IMR-90 (cell line): ENCODE measurements at regions not wholly inside any gene's neighbourhood (a gene's known extent, or its start where the extent isn't known, plus 50 kb on each side); places are given as distances from the start of the nearest gene placed in this dataset.

Experiments
- ATAC-seq: fragments of 200-7000 bp; cut with Tn5 transposase; 2 replicates; pipeline ENCODE4 v1.9.1; 2020; ENCODE audit warnings: low read depth, mild to moderate bottlenecking, moderate library complexity
- BruUV-seq: library from RNA; stranded (reverse); fragments of 400-500 nt; replicated peaks from 2 replicates; lab custom pipeline; 2021; lab: Mats Ljungman, UMichigan
- CTCF ChIA-PET: fragments of 300-600 bp; formaldehyde crosslinking; extraction: SDS; loops from one replicate; lab custom pipeline; 2021; ENCODE audit warnings: antibody characterized with exemption; lab: Yijun Ruan, JAX
- POLR2A ChIA-PET: fragments of 300-600 bp; sonication (Branson Sonifier 250); formaldehyde crosslinking; loops from one replicate; lab custom pipeline; 2022; ENCODE audit warnings: antibody characterized with exemption; ENCODE audit not compliant: unreplicated experiment; lab: Charles Lee
- DNase-seq: peaks from one replicate; pipeline ENCODE4 v3.0.0; 2013
- H2AFZ ChIP-seq: replicated peaks from 2 replicates; pipeline ENCODE3; 2013; ENCODE audit warnings: low read length, mild to moderate bottlenecking; ENCODE audit not compliant: poor library complexity
- H2AK5ac ChIP-seq: 2 replicates; pipeline ENCODE4 v1.6.1; 2013; ENCODE audit warnings: low read depth, low read length, inconsistent platforms
- H2AK9ac ChIP-seq: replicated peaks from 2 replicates; pipeline ENCODE3; 2013; ENCODE audit warnings: mild to moderate bottlenecking, low read depth, low read length, moderate library complexity; ENCODE audit not compliant: poor library complexity
- H2BK120ac ChIP-seq: 2 replicates; pipeline ENCODE4 v1.6.1; 2013; ENCODE audit warnings: low read depth, low read length, inconsistent platforms
- H2BK15ac ChIP-seq: 3 replicates; pipeline ENCODE4 v1.6.1; 2013; ENCODE audit warnings: low read depth, low read length, inconsistent platforms
- H2BK20ac ChIP-seq: 2 replicates; pipeline ENCODE4 v1.6.1; 2013; ENCODE audit warnings: low read depth, mild to moderate bottlenecking, inconsistent platforms, low read length, moderate library complexity
- H2BK5ac ChIP-seq: 2 replicates; pipeline ENCODE4 v1.6.1; 2013; ENCODE audit warnings: mild to moderate bottlenecking, low read depth, low read length, inconsistent platforms; ENCODE audit not compliant: poor library complexity, severe bottlenecking
- H3K14ac ChIP-seq: replicated peaks from 2 replicates; pipeline ENCODE4 v1.6.1; 2013; ENCODE audit warnings: low read depth, low read length, inconsistent platforms
- H3K18ac ChIP-seq: 2 replicates; pipeline ENCODE4 v1.6.1; 2013; ENCODE audit warnings: low read depth, low read length, control low read depth
- H3K23ac ChIP-seq: 2 replicates; pipeline ENCODE4 v1.6.1; 2013; ENCODE audit warnings: low read depth, low read length, inconsistent platforms
- H3K27ac ChIP-seq: 2 replicates; pipeline ENCODE4 v1.5.1; 2013; ENCODE audit warnings: mild to moderate bottlenecking, control low read depth, low read length; ENCODE audit not compliant: insufficient read depth
- H3K27me3 ChIP-seq: 2 replicates; pipeline ENCODE4 v1.6.1; 2013; ENCODE audit warnings: low read length; ENCODE audit not compliant: control insufficient read depth, insufficient read depth
- H3K36me3 ChIP-seq: 2 replicates; pipeline ENCODE4 v1.6.1; 2013; ENCODE audit warnings: low read length, mixed read lengths; ENCODE audit not compliant: control insufficient read depth, insufficient read depth
- H3K4ac ChIP-seq: 2 replicates; pipeline ENCODE4 v1.6.1; 2013; ENCODE audit warnings: low read depth, low read length, inconsistent platforms
- H3K4me1 ChIP-seq: 2 replicates; pipeline ENCODE4 v1.6.1; 2013; ENCODE audit warnings: low read length, mixed read lengths; ENCODE audit not compliant: control insufficient read depth, insufficient read depth
- H3K4me2 ChIP-seq: 2 replicates; pipeline ENCODE4 v1.6.1; 2013; ENCODE audit warnings: low read depth, mild to moderate bottlenecking, control low read depth, low read length, moderate library complexity
- H3K4me3 ChIP-seq: 2 replicates; pipeline ENCODE4 v1.5.1; 2013; ENCODE audit warnings: low read depth, mild to moderate bottlenecking, control low read depth, low read length, moderate library complexity; ENCODE audit not compliant: insufficient read depth
- H3K56ac ChIP-seq: 2 replicates; pipeline ENCODE4 v1.6.1; 2013; ENCODE audit warnings: low read length, inconsistent platforms; ENCODE audit not compliant: insufficient read depth; ENCODE audit errors: extremely low read depth
- H3K79me1 ChIP-seq, 2 experiments: 2 replicates each; pipeline ENCODE4 v1.6.1; 2013; ENCODE audit warnings: low read length in 2 of 2, inconsistent platforms in 1 of 2, low read depth in 1 of 2
- H3K9ac ChIP-seq: 2 replicates; pipeline ENCODE4 v1.6.1; 2013; ENCODE audit warnings: low read depth, low read length, control low read depth
- H3K9me1 ChIP-seq: 2 replicates; pipeline ENCODE4 v1.6.1; 2013; ENCODE audit warnings: low read length, inconsistent platforms; ENCODE audit not compliant: insufficient read depth
- H3K9me3 ChIP-seq: 2 replicates; pipeline ENCODE4 v1.6.1; 2013; ENCODE audit warnings: low read length; ENCODE audit not compliant: control insufficient read depth, insufficient read depth
- H4K20me1 ChIP-seq: 2 replicates; pipeline ENCODE4 v1.6.1; 2013; ENCODE audit warnings: low read length, inconsistent platforms; ENCODE audit not compliant: insufficient read depth
- H4K5ac ChIP-seq: 2 replicates; pipeline ENCODE4 v1.6.1; 2013; ENCODE audit warnings: mild to moderate bottlenecking, low read depth, low read length, control low read depth
- H4K8ac ChIP-seq, 2 experiments: 2 replicates each; pipeline ENCODE4 v1.6.1; 2013; ENCODE audit warnings: low read depth in 2 of 2, low read length in 2 of 2, control low read depth in 1 of 2, inconsistent platforms in 1 of 2
- H4K91ac ChIP-seq: 2 replicates; pipeline ENCODE4 v1.6.1; 2013; ENCODE audit warnings: low read depth, low read length, inconsistent platforms; ENCODE audit not compliant: insufficient read depth
- BHLHE40 ChIP-seq: fragments of 150-350 bp; IDR thresholded peaks from 2 replicates; pipeline ENCODE4 v1.6.1; 2016; ENCODE audit warnings: mild to moderate bottlenecking, low read depth, low read length
- CHD1 ChIP-seq: IDR thresholded peaks from 2 replicates; pipeline ENCODE4 v1.6.1; 2012; ENCODE audit warnings: low read depth, low read length, improper control_type of control experiment
- FOS ChIP-seq: fragments of 150-350 bp; IDR thresholded peaks from 2 replicates; pipeline ENCODE4 v1.6.1; 2016; ENCODE audit warnings: low read depth, low read length
- MAFK ChIP-seq: IDR thresholded peaks from 2 replicates; pipeline ENCODE4 v1.6.1; 2012; ENCODE audit warnings: low read depth, low read length, improper control_type of control experiment
- MAZ ChIP-seq: IDR thresholded peaks from 2 replicates; pipeline ENCODE4 v1.6.1; 2012; ENCODE audit warnings: low read depth, mild to moderate bottlenecking, low read length, improper control_type of control experiment, moderate library complexity, borderline replicate concordance
- NFE2L2 ChIP-seq: fragments of 150-350 bp; IDR thresholded peaks from 2 replicates; pipeline ENCODE4 v1.6.1; 2016; ENCODE audit warnings: low read depth, mild to moderate bottlenecking, low read length
- POLR2A ChIP-seq: IDR thresholded peaks from 2 replicates; pipeline ENCODE4 v1.6.1; 2012; ENCODE audit warnings: mild to moderate bottlenecking, low read depth, low read length
- RAD21 ChIP-seq: IDR thresholded peaks from 2 replicates; pipeline ENCODE4 v1.6.1; 2012; ENCODE audit warnings: low read length, improper control_type of control experiment
- RCOR1 ChIP-seq: IDR thresholded peaks from 2 replicates; pipeline ENCODE4 v1.6.1; 2012; ENCODE audit warnings: mild to moderate bottlenecking, low read length, improper control_type of control experiment; ENCODE audit not compliant: insufficient replicate concordance
- RFX5 ChIP-seq: IDR thresholded peaks from 2 replicates; pipeline ENCODE4 v1.8.0; 2012; ENCODE audit warnings: low read depth, mild to moderate bottlenecking, low read length, moderate library complexity
- SMC3 ChIP-seq: fragments of 150-350 bp; IDR thresholded peaks from 2 replicates; pipeline ENCODE4 v1.6.1; 2016; ENCODE audit warnings: low read depth, mild to moderate bottlenecking, antibody characterized with exemption, low read length, moderate library complexity
- WGBS, 2 experiments: methylation state at CpG; one replicate each; pipeline versions ENCODE4 v1.1.5 to v1.1.7; 2013; ENCODE audit warnings: missing lambda C conversion rate in 2 of 2; ENCODE audit not compliant: insufficient read length in 1 of 2; ENCODE audit errors: extremely low coverage in 2 of 2; 5-methylcytosine and 5-hydroxymethylcytosine counted together
- dilution Hi-C: fragments of 300-500 bp; cut with HindIII; formaldehyde crosslinking; loops from one replicate; pipeline ENCODE4 v1.14.3; 2018; ENCODE audit warnings: low sequenced_read_pairs; ENCODE audit not compliant: unreplicated experiment
- in situ Hi-C: fragments of 300-500 bp; cut with MboI; formaldehyde crosslinking; loops from 3 replicates; pipeline ENCODE4 v1.14.3; 2019; ENCODE audit warnings: low sequenced_read_pairs, inconsistent platforms, mixed read lengths
- intact Hi-C: fragments of 100-400 bp; cut with micrococcal nuclease; formaldehyde crosslinking; loops from 2 replicates; pipeline ENCODE4 v1.10.0; 2022
- TF ChIP-seq, protein P1 (sequence below): conservative IDR thresholded peaks from 2 replicates; pipeline ENCODE4 v1.5.1; 2012; ENCODE audit warnings: mild to moderate bottlenecking, low read depth, low read length, improper control_type of control experiment

DNA sequence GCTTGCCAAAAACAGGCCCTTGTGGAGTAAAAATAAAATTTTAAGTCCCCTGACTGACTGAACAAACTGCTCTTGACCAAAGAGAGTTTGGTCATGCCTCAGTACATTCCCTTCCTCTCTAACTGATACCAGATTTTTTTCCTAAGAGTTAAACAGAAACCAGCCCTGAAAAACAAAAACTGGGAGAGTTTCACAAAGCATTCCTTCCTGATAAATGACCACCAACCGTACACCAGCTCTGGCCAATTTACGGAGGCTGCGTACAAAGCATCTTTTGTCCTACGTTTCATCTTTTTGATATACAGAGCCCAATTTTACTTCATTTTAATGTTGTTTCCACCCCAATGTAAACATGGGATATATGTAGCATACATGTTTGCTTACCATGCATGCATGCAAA, 477.4 kb upstream of the HTR1E start:
- H3K36me3 ChIP-seq = no peaks in the 10 kb centered on the region
- intact Hi-C loops (no loop called here), dilution Hi-C loops (no loop called here), in situ Hi-C loops (no loop called here)
- H3K18ac ChIP-seq = no peak overlapping the region
- no peaks in the 10 kb centered on the region for H3K27me3 ChIP-seq
- no peak overlapping the region for H2AK9ac ChIP-seq
- no peak overlapping the region for H2BK20ac ChIP-seq
- H4K5ac ChIP-seq = no peak overlapping the region
- no peak overlapping the region for H3K27ac ChIP-seq
- H2AK5ac ChIP-seq = no peak overlapping the region
- H3K23ac ChIP-seq = no peak overlapping the region
- H3K9me3 ChIP-seq = peaks cover 5% of the 10 kb centered on the region; the same call in 1 of the 2 replicates
- no peak overlapping the region for H3K9ac ChIP-seq
- H2BK120ac ChIP-seq = no peak overlapping the region
- no peaks in the 10 kb centered on the region for H3K4me1 ChIP-seq
- ChIA-PET POLR2A (no interaction called here), CTCF (no interaction called here)
- no CpG with 5 or more reads among the region's 4 CpGs for WGBS, 2 experiments
- no peak overlapping the region for H3K4me3 ChIP-seq
- H4K91ac ChIP-seq = no peak overlapping the region
- no peak overlapping the region for H3K4ac ChIP-seq
- H3K9me1 ChIP-seq = no peaks in the 10 kb centered on the region
- H4K20me1 ChIP-seq = no peaks in the 10 kb centered on the region
- H3K4me2 ChIP-seq = no peak overlapping the region
- no peak overlapping the region for H2BK5ac ChIP-seq
- no peak overlapping the region for H4K8ac ChIP-seq
- H3K56ac ChIP-seq = no peak overlapping the region
- no peak for TF ChIP-seq BHLHE40
- no peak for TF ChIP-seq FOS
- no peak for TF ChIP-seq NFE2L2
- no peak for TF ChIP-seq POLR2A
- no peak for TF ChIP-seq RAD21
- TF ChIP-seq CHD1 = no peak
- TF ChIP-seq SMC3 = no peak
- TF ChIP-seq RFX5 = no peak
- no peak for TF ChIP-seq MAZ
- TF ChIP-seq, protein P1, sequence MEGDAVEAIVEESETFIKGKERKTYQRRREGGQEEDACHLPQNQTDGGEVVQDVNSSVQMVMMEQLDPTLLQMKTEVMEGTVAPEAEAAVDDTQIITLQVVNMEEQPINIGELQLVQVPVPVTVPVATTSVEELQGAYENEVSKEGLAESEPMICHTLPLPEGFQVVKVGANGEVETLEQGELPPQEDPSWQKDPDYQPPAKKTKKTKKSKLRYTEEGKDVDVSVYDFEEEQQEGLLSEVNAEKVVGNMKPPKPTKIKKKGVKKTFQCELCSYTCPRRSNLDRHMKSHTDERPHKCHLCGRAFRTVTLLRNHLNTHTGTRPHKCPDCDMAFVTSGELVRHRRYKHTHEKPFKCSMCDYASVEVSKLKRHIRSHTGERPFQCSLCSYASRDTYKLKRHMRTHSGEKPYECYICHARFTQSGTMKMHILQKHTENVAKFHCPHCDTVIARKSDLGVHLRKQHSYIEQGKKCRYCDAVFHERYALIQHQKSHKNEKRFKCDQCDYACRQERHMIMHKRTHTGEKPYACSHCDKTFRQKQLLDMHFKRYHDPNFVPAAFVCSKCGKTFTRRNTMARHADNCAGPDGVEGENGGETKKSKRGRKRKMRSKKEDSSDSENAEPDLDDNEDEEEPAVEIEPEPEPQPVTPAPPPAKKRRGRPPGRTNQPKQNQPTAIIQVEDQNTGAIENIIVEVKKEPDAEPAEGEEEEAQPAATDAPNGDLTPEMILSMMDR = no peak
- TF ChIP-seq MAFK = no peak
- no peak for TF ChIP-seq RCOR1
- no TSS peak for BruUV-seq
- no peak overlapping the region for H3K14ac ChIP-seq
- H2BK15ac ChIP-seq = no peak overlapping the region
- DNase-seq (no peak), ATAC-seq (no peak)
- H3K79me1 ChIP-seq = no peaks in the 10 kb centered on the region
- no peak overlapping the region for H2AFZ ChIP-seq
